ENCODE measurements at regions not wholly inside any gene's neighbourhood (a gene's known extent, or its start where the extent isn't known, plus 50 kb on each side); places are given as distances from the start of the nearest gene placed in this dataset.

- no peak overlapping the region for H3K27ac Mint-ChIP-seq
- no peak overlapping the region for H3K4me3 Mint-ChIP-seq
- H3K9me3 Mint-ChIP-seq = no peaks in the 10 kb centered on the region
- intact Hi-C loops (cut with micrococcal nuclease) = no loop called here
- H3K36me3 Mint-ChIP-seq (ENCODE audit: low read depth) = peaks cover 5% of the 10 kb centered on the region
- H3K4me1 Mint-ChIP-seq (ENCODE audit: low read depth) = no peaks in the 10 kb centered on the region
- no peaks in the 10 kb centered on the region for H3K27me3 Mint-ChIP-seq (ENCODE audit: low read depth)
- DNase-seq = no peak
- CTCF ChIA-PET = no interaction called here
Measured at GRCh38 chr22:49571326-49571725, 256.3 kb downstream of the BRD1 start.

GRCh38 chr22:49570032-49570848 lies 257.4 kb downstream of the BRD1 start:
- Mint-ChIP-seq H3K27me3 (ENCODE audit: low read depth) (no peaks in the 10 kb centered on the region), H3K4me1 (ENCODE audit: low read depth) (no peaks in the 10 kb centered on the region), H3K9me3 (no peaks in the 10 kb centered on the region), H3K4me3 (no peak overlapping the region), H3K36me3 (ENCODE audit: low read depth) (peaks cover 5% of the 10 kb centered on the region), H3K27ac (no peak overlapping the region)
- CTCF ChIA-PET = no interaction called here
- no peak for DNase-seq
- intact Hi-C loops (cut with micrococcal nuclease) = no loop called here

- H3K4me3 Mint-ChIP-seq = no peak overlapping the region
- no peaks in the 10 kb centered on the region for H3K27me3 Mint-ChIP-seq (ENCODE audit: low read depth)
- no peaks in the 10 kb centered on the region for H3K4me1 Mint-ChIP-seq (ENCODE audit: low read depth)
- no peak overlapping the region for H3K27ac Mint-ChIP-seq
- CTCF ChIA-PET = no interaction called here
- intact Hi-C loops (cut with micrococcal nuclease) = no loop called here
- peaks cover 5% of the 10 kb centered on the region for H3K36me3 Mint-ChIP-seq (ENCODE audit: low read depth)
- DNase-seq = no peak
- no peaks in the 10 kb centered on the region for H3K9me3 Mint-ChIP-seq
Measured at GRCh38 chr22:49569286-49570031, 258.2 kb downstream of the BRD1 start.

GRCh38 chr22:49568751-49569285 lies 258.9 kb downstream of the BRD1 start:
- no peak for DNase-seq
- no peak overlapping the region for H3K27ac Mint-ChIP-seq
- H3K27me3 Mint-ChIP-seq (ENCODE audit: low read depth) = no peaks in the 10 kb centered on the region
- CTCF ChIA-PET = no interaction called here
- no peaks in the 10 kb centered on the region for H3K9me3 Mint-ChIP-seq
- intact Hi-C loops (cut with micrococcal nuclease) = no loop called here
- H3K4me3 Mint-ChIP-seq = no peak overlapping the region
- H3K4me1 Mint-ChIP-seq (ENCODE audit: low read depth) = no peaks in the 10 kb centered on the region
- peaks cover 5% of the 10 kb centered on the region for H3K36me3 Mint-ChIP-seq (ENCODE audit: low read depth)

- no peak overlapping the region for H3K4me3 Mint-ChIP-seq
- no peaks in the 10 kb centered on the region for H3K27me3 Mint-ChIP-seq (ENCODE audit: low read depth)
- no peak overlapping the region for H3K27ac Mint-ChIP-seq
- no peaks in the 10 kb centered on the region for H3K9me3 Mint-ChIP-seq
- no peaks in the 10 kb centered on the region for H3K4me1 Mint-ChIP-seq (ENCODE audit: low read depth)
- H3K36me3 Mint-ChIP-seq (ENCODE audit: low read depth) = peaks cover 3% of the 10 kb centered on the region
- DNase-seq = no peak
- CTCF ChIA-PET = no interaction called here
- intact Hi-C loops (cut with micrococcal nuclease) = no loop called here
Measured at GRCh38 chr22:49567899-49568750, 259.5 kb downstream of the BRD1 start.

- no peaks in the 10 kb centered on the region for H3K4me1 Mint-ChIP-seq (ENCODE audit: low read depth)
- no peak for DNase-seq
- H3K9me3 Mint-ChIP-seq = no peaks in the 10 kb centered on the region
- intact Hi-C loops (cut with micrococcal nuclease) = no loop called here
- no peaks in the 10 kb centered on the region for H3K27me3 Mint-ChIP-seq (ENCODE audit: low read depth)
- CTCF ChIA-PET = no interaction called here
- peaks cover 1% of the 10 kb centered on the region for H3K36me3 Mint-ChIP-seq (ENCODE audit: low read depth)
- no peak overlapping the region for H3K4me3 Mint-ChIP-seq
- no peak overlapping the region for H3K27ac Mint-ChIP-seq
Measured at GRCh38 chr22:49566693-49567092, 261.0 kb downstream of the BRD1 start.

GRCh38 chr22:49566141-49566541 lies 261.5 kb downstream of the BRD1 start:
- peaks cover 3% of the 10 kb centered on the region for H3K9me3 Mint-ChIP-seq
- intact Hi-C loops (cut with micrococcal nuclease) = no loop called here
- H3K27me3 Mint-ChIP-seq (ENCODE audit: low read depth) = no peaks in the 10 kb centered on the region
- CTCF ChIA-PET = no interaction called here
- H3K4me3 Mint-ChIP-seq = no peak overlapping the region
- H3K27ac Mint-ChIP-seq = no peak overlapping the region
- no peak for DNase-seq
- H3K36me3 Mint-ChIP-seq (ENCODE audit: low read depth) = peaks cover 5% of the 10 kb centered on the region
- no peaks in the 10 kb centered on the region for H3K4me1 Mint-ChIP-seq (ENCODE audit: low read depth)

GRCh38 chr22:49565516-49565855 lies 262.2 kb downstream of the BRD1 start:
- Mint-ChIP-seq H3K27ac (no peak overlapping the region), H3K4me1 (ENCODE audit: low read depth) (no peaks in the 10 kb centered on the region), H3K36me3 (ENCODE audit: low read depth) (peaks cover 8% of the 10 kb centered on the region), H3K9me3 (peaks cover 3% of the 10 kb centered on the region), H3K4me3 (no peak overlapping the region), H3K27me3 (ENCODE audit: low read depth) (no peaks in the 10 kb centered on the region)
- CTCF ChIA-PET = no interaction called here
- DNase-seq = no peak
- intact Hi-C loops (cut with micrococcal nuclease) = no loop called here

- intact Hi-C loops (cut with micrococcal nuclease) = no loop called here
- Mint-ChIP-seq H3K4me3 (no peak overlapping the region), H3K9me3 (peaks cover 3% of the 10 kb centered on the region), H3K36me3 (ENCODE audit: low read depth) (peaks cover 11% of the 10 kb centered on the region), H3K4me1 (ENCODE audit: low read depth) (no peaks in the 10 kb centered on the region), H3K27ac (no peak overlapping the region), H3K27me3 (ENCODE audit: low read depth) (no peaks in the 10 kb centered on the region)
- CTCF ChIA-PET = no interaction called here
- no peak for DNase-seq
Measured at GRCh38 chr22:49564666-49565515, 262.8 kb downstream of the BRD1 start.

- Mint-ChIP-seq H3K4me1 (ENCODE audit: low read depth) (no peaks in the 10 kb centered on the region), H3K4me3 (no peak overlapping the region), H3K27me3 (ENCODE audit: low read depth) (no peaks in the 10 kb centered on the region), H3K9me3 (peaks cover 3% of the 10 kb centered on the region), H3K36me3 (ENCODE audit: low read depth) (peaks cover 11% of the 10 kb centered on the region), H3K27ac (no peak overlapping the region)
- CTCF ChIA-PET = no interaction called here
- intact Hi-C loops (cut with micrococcal nuclease) = no loop called here
- DNase-seq = no peak
Measured at GRCh38 chr22:49564054-49564453, 263.6 kb downstream of the BRD1 start.

- Mint-ChIP-seq H3K4me3 (no peak overlapping the region), H3K36me3 (ENCODE audit: low read depth) (peaks cover 13% of the 10 kb centered on the region), H3K27ac (no peak overlapping the region), H3K4me1 (ENCODE audit: low read depth) (no peaks in the 10 kb centered on the region), H3K27me3 (ENCODE audit: low read depth) (no peaks in the 10 kb centered on the region), H3K9me3 (peaks cover 11% of the 10 kb centered on the region)
- DNase-seq = no peak
- CTCF ChIA-PET = no interaction called here
- intact Hi-C loops (cut with micrococcal nuclease) = no loop called here
Measured at GRCh38 chr22:49562685-49563249, 264.9 kb downstream of the BRD1 start.

All from activated naive CD4-positive, alpha-beta T cell treated with anti-CD3 and anti-CD28 coated beads for 36 hours (primary cell).